Thyroid gland (tissue), 4 donors: ENCODE measurements at regions not wholly inside any gene's neighbourhood (a gene's known extent, or its start where the extent isn't known, plus 50 kb on each side); places are given as distances from the start of the nearest gene placed in this dataset.

ENCODE experiments used
- DNase-seq, 2 donors: peaks; one replicate each; pipeline ENCODE4 v3.0.0-alpha.2; 2019
- H3K27ac ChIP-seq, 3 donors: fragments of 200-600 bp; sonication (generic); 1 replicate in 2 of 3; 2 replicates in 1 of 3; pipeline ENCODE4 v1.5.1; 2016 to 2019; ENCODE audit warnings: mild to moderate bottlenecking in 1 of 3, moderate library complexity in 1 of 3
- H3K27me3 ChIP-seq: fragments of 200-600 bp; sonication (generic); one replicate; pipeline ENCODE4 v1.5.1; 2019
- H3K36me3 ChIP-seq, 2 donors: fragments of 200-600 bp; sonication (generic); one replicate each; pipeline ENCODE4 v1.5.1; 2016 to 2019
- H3K4me1 ChIP-seq, 2 donors: fragments of 200-600 bp; sonication (generic); one replicate each; pipeline ENCODE4 v1.5.1; 2017 to 2019
- H3K4me3 ChIP-seq, 3 donors: fragments of 200-600 bp; sonication (generic); replicated peaks in 1 of 3; 1 replicate in 2 of 3; 2 replicates in 1 of 3; pipeline ENCODE4 v1.5.1; 2016; ENCODE audit warnings: mild to moderate bottlenecking in 1 of 3
- H3K9me3 ChIP-seq: fragments of 200-600 bp; sonication (generic); one replicate; pipeline ENCODE4 v1.5.1; 2017
- POLR2A ChIP-seq, 2 donors: fragments of 450-650 bp; IDR thresholded peaks; one replicate each; pipeline ENCODE4 v1.6.1; 2017; ENCODE audit warnings: antibody characterized with exemption in 2 of 2, mild to moderate bottlenecking in 2 of 2, moderate library complexity in 1 of 2
- WGBS, 2 donors: methylation state at CpG; one replicate each; pipeline ENCODE4 v1.1.5; 2017; 5-methylcytosine and 5-hydroxymethylcytosine counted together
- intact Hi-C: fragments of 100-400 bp; cut with DNase I; formaldehyde crosslinking; loops from one replicate; pipeline ENCODE4 v1.15.1; 2023
- TF ChIP-seq, protein P1 (sequence below), 6 experiments: fragments of 200-600 bp in 3 of 6; fragments of 450-650 bp in 3 of 6; sonication (generic) in 3 of 6; IDR thresholded peaks; one replicate each; pipeline ENCODE4 v1.5.1; 2016 to 2019; ENCODE audit warnings: antibody characterized with exemption in 6 of 6, mild to moderate bottlenecking in 2 of 6, inconsistent platforms in 1 of 6, moderate library complexity in 1 of 6

GRCh38 chr20:60249436-60249835 lies 291.2 kb downstream of the CDH26 start:
- TF ChIP-seq, protein P1, sequence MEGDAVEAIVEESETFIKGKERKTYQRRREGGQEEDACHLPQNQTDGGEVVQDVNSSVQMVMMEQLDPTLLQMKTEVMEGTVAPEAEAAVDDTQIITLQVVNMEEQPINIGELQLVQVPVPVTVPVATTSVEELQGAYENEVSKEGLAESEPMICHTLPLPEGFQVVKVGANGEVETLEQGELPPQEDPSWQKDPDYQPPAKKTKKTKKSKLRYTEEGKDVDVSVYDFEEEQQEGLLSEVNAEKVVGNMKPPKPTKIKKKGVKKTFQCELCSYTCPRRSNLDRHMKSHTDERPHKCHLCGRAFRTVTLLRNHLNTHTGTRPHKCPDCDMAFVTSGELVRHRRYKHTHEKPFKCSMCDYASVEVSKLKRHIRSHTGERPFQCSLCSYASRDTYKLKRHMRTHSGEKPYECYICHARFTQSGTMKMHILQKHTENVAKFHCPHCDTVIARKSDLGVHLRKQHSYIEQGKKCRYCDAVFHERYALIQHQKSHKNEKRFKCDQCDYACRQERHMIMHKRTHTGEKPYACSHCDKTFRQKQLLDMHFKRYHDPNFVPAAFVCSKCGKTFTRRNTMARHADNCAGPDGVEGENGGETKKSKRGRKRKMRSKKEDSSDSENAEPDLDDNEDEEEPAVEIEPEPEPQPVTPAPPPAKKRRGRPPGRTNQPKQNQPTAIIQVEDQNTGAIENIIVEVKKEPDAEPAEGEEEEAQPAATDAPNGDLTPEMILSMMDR (IDR thresholded peaks at IDR 0.05) = no peak
- no peak for TF ChIP-seq POLR2A (IDR thresholded peaks at IDR 0.05)
- Histone ChIP-seq H3K27me3 (no peaks in the 10 kb centered on the region), H3K36me3 (no peaks in the 10 kb centered on the region), H3K4me1 (no peaks in the 10 kb centered on the region), H3K4me3 (no peak overlapping the region), H3K27ac (no peak overlapping the region), H3K9me3 (no peaks in the 10 kb centered on the region)
- WGBS, 2 donors = 86 to 87% methylated on average over 8 of the region's 8 CpGs
- no peak for DNase-seq
- intact Hi-C loops = no loop called here

DNA sequence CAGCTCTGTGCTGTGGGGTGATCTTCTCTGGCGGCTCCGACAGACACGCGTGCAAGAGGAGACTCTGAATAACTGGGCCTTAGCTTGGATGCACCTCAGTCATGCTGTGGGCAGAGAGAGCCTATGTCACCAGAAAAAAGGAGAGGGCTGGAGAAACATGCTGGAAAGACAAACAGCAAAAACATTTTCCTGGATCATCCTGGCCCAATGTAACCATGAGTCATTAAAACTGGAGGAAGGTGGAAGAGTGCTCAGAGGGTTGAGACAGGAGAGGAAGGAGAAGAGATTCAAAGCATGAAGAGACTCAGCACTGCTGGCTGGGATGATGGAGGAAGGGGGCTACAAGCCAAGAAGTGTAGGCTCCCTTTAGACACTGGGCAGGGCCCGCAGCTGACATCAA lies 292.0 kb downstream of the CDH26 start:
- Histone ChIP-seq H3K4me3 (no peak overlapping the region), H3K4me1 (peaks cover 0 to 8% of the 10 kb centered on the region in 2 donors), H3K27ac (no peak overlapping the region), H3K27me3 (no peaks in the 10 kb centered on the region), H3K9me3 (no peaks in the 10 kb centered on the region), H3K36me3 (no peaks in the 10 kb centered on the region)
- TF ChIP-seq, protein P1 (IDR thresholded peaks at IDR 0.05) = no peak
- TF ChIP-seq POLR2A (IDR thresholded peaks at IDR 0.05) = no peak
- WGBS, 2 donors = 92 to 97% methylated on average over 5 of the region's 5 CpGs
- no peak for DNase-seq
- intact Hi-C loops = no loop called here

- TF ChIP-seq, protein P1 (IDR thresholded peaks at IDR 0.05) = no peak
- no peak for TF ChIP-seq POLR2A (IDR thresholded peaks at IDR 0.05)
- intact Hi-C loops = no loop called here
- Histone ChIP-seq H3K27me3 (no peaks in the 10 kb centered on the region), H3K36me3 (no peaks in the 10 kb centered on the region), H3K9me3 (no peaks in the 10 kb centered on the region), H3K4me3 (no peak overlapping the region), H3K27ac (no peak overlapping the region), H3K4me1 (peaks cover 0 to 16% of the 10 kb centered on the region in 2 donors)
- WGBS, 2 donors = 87 to 94% methylated on average over 2 of the region's 2 CpGs
- DNase-seq = no peak
These were observed 294.6 kb downstream of the CDH26 start for GRCh38 chr20:60252866-60253265.

GRCh38 chr20:60253471-60253870 lies 295.2 kb downstream of the CDH26 start:
- 83 to 84% methylated on average over 5 to 6 of the region's 6 CpGs for WGBS, 2 donors

GRCh38 chr20:60254901-60255411 lies 296.7 kb downstream of the CDH26 start:
- H3K4me1 ChIP-seq = peaks cover 0 to 16% of the 10 kb centered on the region in 2 donors
- H3K9me3 ChIP-seq = no peaks in the 10 kb centered on the region
- H3K4me3 ChIP-seq = no peak overlapping the region
- intact Hi-C loops = no loop called here
- TF ChIP-seq, protein P1 (IDR thresholded peaks at IDR 0.05) = no peak
- no peak for TF ChIP-seq POLR2A (IDR thresholded peaks at IDR 0.05)
- WGBS, 2 donors = 44 to 48% methylated on average over 6 of the region's 6 CpGs
- H3K27me3 ChIP-seq = no peaks in the 10 kb centered on the region
- no peak overlapping the region for H3K27ac ChIP-seq
- peak; percentile 47 to 55 for DNase-seq
- H3K36me3 ChIP-seq = no peaks in the 10 kb centered on the region

More at GRCh38 chr20:60253471-60253870, 295.2 kb downstream of the CDH26 start:
- TF ChIP-seq POLR2A (IDR thresholded peaks at IDR 0.05) = no peak
- TF ChIP-seq, protein P1 (IDR thresholded peaks at IDR 0.05) = no peak
- intact Hi-C loops = no loop called here
- H3K27ac ChIP-seq = no peak overlapping the region
- H3K9me3 ChIP-seq = no peaks in the 10 kb centered on the region
- no peaks in the 10 kb centered on the region for H3K36me3 ChIP-seq
- H3K4me3 ChIP-seq = no peak overlapping the region
- H3K27me3 ChIP-seq = no peaks in the 10 kb centered on the region
- DNase-seq = no peak
- peaks cover 0 to 16% of the 10 kb centered on the region in 2 donors for H3K4me1 ChIP-seq
